Thyroid gland (tissue), 4 donors: ENCODE measurements at regions not wholly inside any gene's neighbourhood (a gene's known extent, or its start where the extent isn't known, plus 50 kb on each side); places are given as distances from the start of the nearest gene placed in this dataset.

ENCODE experiments used
- DNase-seq, 2 donors: peaks; one replicate each; pipeline ENCODE4 v3.0.0-alpha.2; 2019
- H3K27ac ChIP-seq, 3 donors: fragments of 200-600 bp; sonication (generic); 1 replicate in 2 of 3; 2 replicates in 1 of 3; pipeline ENCODE4 v1.5.1; 2016 to 2019; ENCODE audit warnings: mild to moderate bottlenecking in 1 of 3, moderate library complexity in 1 of 3
- H3K27me3 ChIP-seq: fragments of 200-600 bp; sonication (generic); one replicate; pipeline ENCODE4 v1.5.1; 2019
- H3K36me3 ChIP-seq, 2 donors: fragments of 200-600 bp; sonication (generic); one replicate each; pipeline ENCODE4 v1.5.1; 2016 to 2019
- H3K4me1 ChIP-seq, 2 donors: fragments of 200-600 bp; sonication (generic); one replicate each; pipeline ENCODE4 v1.5.1; 2017 to 2019
- H3K4me3 ChIP-seq, 3 donors: fragments of 200-600 bp; sonication (generic); replicated peaks in 1 of 3; 1 replicate in 2 of 3; 2 replicates in 1 of 3; pipeline ENCODE4 v1.5.1; 2016; ENCODE audit warnings: mild to moderate bottlenecking in 1 of 3
- H3K9me3 ChIP-seq: fragments of 200-600 bp; sonication (generic); one replicate; pipeline ENCODE4 v1.5.1; 2017
- CTCF ChIP-seq, 6 experiments: fragments of 200-600 bp in 3 of 6; fragments of 450-650 bp in 3 of 6; sonication (generic) in 3 of 6; IDR thresholded peaks; one replicate each; pipeline ENCODE4 v1.5.1; 2016 to 2019; ENCODE audit warnings: antibody characterized with exemption in 6 of 6, mild to moderate bottlenecking in 2 of 6, inconsistent platforms in 1 of 6, moderate library complexity in 1 of 6
- POLR2A ChIP-seq, 2 donors: fragments of 450-650 bp; IDR thresholded peaks; one replicate each; pipeline ENCODE4 v1.6.1; 2017; ENCODE audit warnings: antibody characterized with exemption in 2 of 2, mild to moderate bottlenecking in 2 of 2, moderate library complexity in 1 of 2
- WGBS, 2 donors: methylation state at CpG; one replicate each; pipeline ENCODE4 v1.1.5; 2017; 5-methylcytosine and 5-hydroxymethylcytosine counted together
- intact Hi-C: fragments of 100-400 bp; cut with DNase I; formaldehyde crosslinking; loops from one replicate; pipeline ENCODE4 v1.15.1; 2023

GRCh38 chrX:5397409-5397808 is 831.3 kb downstream of the NLGN4X start:
- no peak for DNase-seq

GRCh38 chrX:5390376-5390775 is 838.3 kb downstream of the NLGN4X start:
- intact Hi-C loops, result no loop called here
- 90% methylated on average over 5 of the region's 14 CpGs; no CpG with 5 or more reads in 1 of the 2 donors for WGBS, 2 donors
- Histone ChIP-seq H3K9me3 (no peaks in the 10 kb centered on the region), H3K4me1 (no peaks in the 10 kb centered on the region), H3K27me3 (no peaks in the 10 kb centered on the region), H3K36me3 (no peaks in the 10 kb centered on the region), H3K4me3 (no peak overlapping the region), H3K27ac (no peak overlapping the region)
- no peak for DNase-seq
- TF ChIP-seq CTCF (IDR thresholded peaks at IDR 0.05) (no peak), POLR2A (IDR thresholded peaks at IDR 0.05) (no peak)

More at GRCh38 chrX:5397409-5397808, 831.3 kb downstream of the NLGN4X start:
- Histone ChIP-seq H3K27me3 (no peaks in the 10 kb centered on the region), H3K4me1 (no peaks in the 10 kb centered on the region), H3K4me3 (no peak overlapping the region), H3K9me3 (no peaks in the 10 kb centered on the region), H3K27ac (no peak overlapping the region), H3K36me3 (no peaks in the 10 kb centered on the region)
- intact Hi-C loops, result no loop called here
- 50 to 58% methylated on average over 7 of the region's 7 CpGs for WGBS, 2 donors
- no peak for TF ChIP-seq CTCF (IDR thresholded peaks at IDR 0.05)
- no peak for TF ChIP-seq POLR2A (IDR thresholded peaks at IDR 0.05)

- no peaks in the 10 kb centered on the region for H3K9me3 ChIP-seq
- intact Hi-C loops, result loop anchor here (10.0 kb wide), 1 partner anchor 57 kb away; no protein-coding TSS in a partner anchor
- 82 to 87% methylated on average over 6 of the region's 6 CpGs for WGBS, 2 donors
- no peak overlapping the region for H3K27ac ChIP-seq
- no peaks in the 10 kb centered on the region for H3K36me3 ChIP-seq
- no peak for TF ChIP-seq CTCF (IDR thresholded peaks at IDR 0.05)
- TF ChIP-seq POLR2A (IDR thresholded peaks at IDR 0.05), result no peak
- H3K4me1 ChIP-seq, result no peaks in the 10 kb centered on the region
- no peak for DNase-seq
- H3K27me3 ChIP-seq, result no peaks in the 10 kb centered on the region
- H3K4me3 ChIP-seq, result no peak overlapping the region
Measured at GRCh38 chrX:5388087-5388486, 840.6 kb downstream of the NLGN4X start.

- no peak for TF ChIP-seq CTCF (IDR thresholded peaks at IDR 0.05)
- no peak for TF ChIP-seq POLR2A (IDR thresholded peaks at IDR 0.05)
- H3K36me3 ChIP-seq, result no peaks in the 10 kb centered on the region
Measured at GRCh38 chrX:5380426-5380825, 848.2 kb downstream of the NLGN4X start.

GRCh38 chrX:5341902-5342301 is 886.8 kb downstream of the NLGN4X start:
- Histone ChIP-seq H3K4me1 (no peaks in the 10 kb centered on the region), H3K27ac (no peak overlapping the region), H3K36me3 (no peaks in the 10 kb centered on the region), H3K4me3 (no peak overlapping the region), H3K27me3 (no peaks in the 10 kb centered on the region), H3K9me3 (no peaks in the 10 kb centered on the region)
- TF ChIP-seq CTCF (IDR thresholded peaks at IDR 0.05) (no peak), POLR2A (IDR thresholded peaks at IDR 0.05) (no peak)
- intact Hi-C loops, result no loop called here
- WGBS, 2 donors, result 89 to 90% methylated on average over 5 of the region's 5 CpGs
- no peak for DNase-seq

More at GRCh38 chrX:5380426-5380825, 848.2 kb downstream of the NLGN4X start:
- 55 to 58% methylated on average over 3 of the region's 3 CpGs for WGBS, 2 donors
- Histone ChIP-seq H3K4me1 (no peaks in the 10 kb centered on the region), H3K9me3 (no peaks in the 10 kb centered on the region), H3K27ac (no peak overlapping the region), H3K4me3 (no peak overlapping the region), H3K27me3 (no peaks in the 10 kb centered on the region)
- intact Hi-C loops, result loop anchor here (10.0 kb wide), 1 partner anchor 64 kb away; no protein-coding TSS in a partner anchor
- DNase-seq, result no peak
